GM21447 (cell line): ENCODE measurements at regions not wholly inside any gene's neighbourhood (a gene's known extent, or its start where the extent isn't known, plus 50 kb on each side); places are given as distances from the start of the nearest gene placed in this dataset.
"Not testable (repeated sequence)": the region's sequence is repeated elsewhere in the genome, so short reads cannot be mapped to it uniquely, and the experiment has no call there.

Experiments
- ATAC-seq: cut with Tn5 transposase; IDR thresholded peaks from one replicate; pipeline ENCODE4 v1.9.1; 2021; ENCODE audit not compliant: unreplicated experiment

- ATAC-seq, result no peak
These were observed 54.9 kb upstream of the ZNF678 start for GRCh38 chr1:227508431-227508830.

DNA sequence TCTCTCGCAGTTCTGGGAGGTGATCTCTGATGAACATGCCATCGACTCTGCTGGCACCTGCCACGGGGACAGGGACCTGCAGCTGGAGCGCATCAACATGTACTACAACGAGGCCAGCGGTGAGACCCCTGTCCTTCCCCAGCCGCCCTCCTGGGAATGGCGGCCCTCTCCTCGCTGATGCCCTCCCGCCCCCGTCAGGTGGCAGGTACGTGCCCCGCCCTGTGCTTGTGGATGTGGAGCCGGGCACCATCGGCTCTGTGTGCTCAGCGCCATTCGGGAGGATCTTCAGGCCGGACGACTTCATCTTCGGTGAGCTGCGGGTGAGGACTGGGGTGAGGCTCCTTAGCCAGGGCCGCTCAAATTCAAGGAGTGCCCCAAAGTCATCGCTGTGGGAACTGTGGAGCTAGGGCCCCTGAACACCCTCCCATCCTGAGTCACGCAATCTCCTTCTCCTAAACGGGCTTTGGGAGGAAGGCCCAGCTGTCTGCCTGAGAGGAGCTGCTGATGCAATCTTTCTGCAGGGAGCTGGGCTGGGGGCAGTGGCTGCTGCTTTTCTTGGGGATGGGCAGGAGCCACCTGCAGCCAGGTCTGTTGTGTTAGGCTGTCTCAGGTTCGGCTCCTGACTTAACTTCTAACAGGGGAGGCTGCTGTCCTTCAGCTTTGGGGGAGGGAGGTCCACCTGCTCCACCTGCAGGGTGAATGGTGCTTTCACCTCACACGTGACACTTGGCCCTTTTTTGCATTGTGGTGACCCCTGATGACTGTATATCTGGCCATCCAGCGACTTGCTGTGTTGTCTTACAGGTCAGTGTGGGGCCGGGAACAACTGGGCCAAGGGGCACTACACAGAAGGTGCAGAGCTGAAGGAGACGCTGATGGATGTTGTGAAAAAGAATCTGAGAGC lies 56.6 kb upstream of the ZNF678 start:
- ATAC-seq, result not testable (repeated sequence)

GRCh38 chr1:227496045-227496444 lies 67.3 kb upstream of the ZNF678 start:
- not testable (repeated sequence) for ATAC-seq

DNA sequence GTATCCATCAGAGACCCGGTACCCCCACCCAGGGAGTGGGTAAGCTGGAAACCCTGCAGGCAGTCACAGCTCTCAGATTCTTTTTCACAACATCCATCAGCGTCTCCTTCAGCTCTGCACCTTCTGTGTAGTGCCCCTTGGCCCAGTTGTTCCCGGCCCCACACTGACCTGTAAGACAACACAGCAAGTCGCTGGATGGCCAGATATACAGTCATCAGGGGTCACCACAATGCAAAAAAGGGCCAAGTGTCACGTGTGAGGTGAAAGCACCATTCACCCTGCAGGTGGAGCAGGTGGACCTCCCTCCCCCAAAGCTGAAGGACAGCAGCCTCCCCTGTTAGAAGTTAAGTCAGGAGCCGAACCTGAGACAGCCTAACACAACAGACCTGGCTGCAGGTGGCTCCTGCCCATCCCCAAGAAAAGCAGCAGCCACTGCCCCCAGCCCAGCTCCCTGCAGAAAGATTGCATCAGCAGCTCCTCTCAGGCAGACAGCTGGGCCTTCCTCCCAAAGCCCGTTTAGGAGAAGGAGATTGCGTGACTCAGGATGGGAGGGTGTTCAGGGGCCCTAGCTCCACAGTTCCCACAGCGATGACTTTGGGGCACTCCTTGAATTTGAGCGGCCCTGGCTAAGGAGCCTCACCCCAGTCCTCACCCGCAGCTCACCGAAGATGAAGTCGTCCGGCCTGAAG lies 69.3 kb upstream of the ZNF678 start:
- ATAC-seq, result not testable (repeated sequence)

- ATAC-seq, result no peak
These were observed 72.9 kb upstream of the ZNF678 start for GRCh38 chr1:227490478-227490877.

- ATAC-seq, result no peak
These were observed 73.4 kb upstream of the ZNF678 start for GRCh38 chr1:227490001-227490400.

DNA sequence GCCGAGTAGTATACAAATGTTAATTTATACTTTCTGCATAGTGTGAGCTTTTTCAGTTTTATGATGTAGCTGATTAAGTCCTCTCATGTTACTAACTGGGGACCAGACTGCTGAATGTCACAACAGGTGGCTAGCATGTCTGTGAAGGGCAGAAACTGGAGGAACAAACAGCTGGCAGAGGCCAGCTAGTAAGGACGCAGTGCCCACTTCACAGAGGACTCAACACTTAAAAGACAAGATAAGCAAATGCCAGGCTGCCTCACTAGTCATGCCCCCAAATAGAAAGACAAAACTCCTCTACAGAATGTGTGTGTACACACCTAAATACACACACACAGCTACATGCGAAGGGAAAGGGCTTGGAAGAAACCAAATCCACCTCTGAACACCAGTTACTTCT lies 73.8 kb upstream of the ZNF678 start:
- no peak for ATAC-seq

DNA sequence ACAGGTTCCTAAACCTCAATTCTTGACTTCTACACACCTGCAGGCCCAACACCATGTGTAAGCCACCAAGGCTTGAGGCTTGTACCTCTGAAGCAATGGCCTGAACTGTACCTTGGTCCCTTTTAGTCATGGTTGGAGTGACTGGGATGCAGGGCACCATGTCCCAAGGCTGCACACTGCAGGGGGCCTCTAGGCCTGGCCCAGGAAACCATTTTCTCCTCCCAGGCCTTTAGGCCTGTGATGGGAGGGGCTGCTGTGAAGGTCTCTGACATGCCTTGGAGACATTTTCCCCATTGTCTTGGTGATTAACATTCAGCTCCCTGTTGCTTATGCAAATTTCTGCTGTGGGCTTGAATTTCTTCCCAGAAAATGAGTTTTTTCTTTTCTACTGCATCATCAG lies 75.8 kb upstream of the ZNF678 start:
- ATAC-seq, result no peak

DNA sequence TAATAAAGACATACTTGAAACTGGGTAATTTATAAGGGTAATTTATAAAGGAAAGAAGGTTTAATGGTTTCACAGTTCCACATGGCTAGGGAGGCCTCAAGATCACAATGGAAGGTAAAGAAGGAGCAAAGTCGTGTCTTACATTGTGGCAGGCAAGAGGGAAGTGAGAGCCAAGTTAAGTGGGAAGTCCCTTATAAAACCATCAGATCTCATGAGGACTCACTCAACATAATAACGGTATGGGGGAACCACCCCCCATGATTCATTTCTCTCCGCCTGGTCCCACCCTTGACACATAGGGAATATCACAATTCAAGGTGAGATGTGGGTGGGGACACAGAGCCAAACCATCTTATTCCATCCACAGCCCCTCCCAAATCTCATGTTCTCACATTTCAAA lies 76.8 kb upstream of the ZNF678 start:
- no peak for ATAC-seq

GRCh38 chr1:227482023-227482299 lies 81.4 kb upstream of the ZNF678 start:
- no peak for ATAC-seq

GRCh38 chr1:227474072-227474471 lies 89.3 kb upstream of the ZNF678 start:
- ATAC-seq, result not testable (repeated sequence)

- no peak for ATAC-seq
These were observed 90.6 kb upstream of the ZNF678 start for GRCh38 chr1:227472772-227473171.

GRCh38 chr1:227470688-227471087 lies 92.7 kb upstream of the ZNF678 start:
- no peak for ATAC-seq

DNA sequence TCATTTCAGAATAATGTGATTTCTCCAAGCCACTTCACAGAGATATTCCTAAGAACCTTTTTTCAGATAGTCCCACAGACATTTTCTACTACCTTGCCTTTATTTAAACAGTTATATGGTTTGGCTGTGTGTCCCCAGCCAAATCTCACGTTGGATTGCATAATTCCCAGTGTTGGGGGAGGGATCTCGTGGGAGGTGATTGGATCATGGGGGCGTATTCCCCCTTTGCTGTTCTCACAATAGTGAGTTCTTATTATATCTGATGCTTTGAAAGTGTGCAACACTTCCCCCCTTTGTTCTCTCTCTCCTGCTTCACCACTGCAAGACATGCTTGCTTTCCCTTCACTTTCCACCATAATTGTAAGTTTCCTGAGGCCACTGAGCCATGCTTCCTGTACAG lies 93.6 kb upstream of the ZNF678 start:
- ATAC-seq, result no peak

- no peak for ATAC-seq
These were observed 97.2 kb upstream of the ZNF678 start for GRCh38 chr1:227466039-227466645.

- no peak for ATAC-seq
These were observed 98.1 kb upstream of the ZNF678 start for GRCh38 chr1:227465256-227465655.

- no peak for ATAC-seq
These were observed 103.4 kb upstream of the ZNF678 start for GRCh38 chr1:227459977-227460376.

GRCh38 chr1:227459326-227459841 lies 104.0 kb upstream of the ZNF678 start:
- no peak for ATAC-seq

- no peak for ATAC-seq
These were observed 108.7 kb upstream of the ZNF678 start for GRCh38 chr1:227454686-227455085.

GRCh38 chr1:227453631-227454355 lies 109.6 kb upstream of the ZNF678 start:
- ATAC-seq, result no peak

- no peak for ATAC-seq
These were observed 111.4 kb upstream of the ZNF678 start for GRCh38 chr1:227451954-227452353.
